CD14-positive monocyte (primary cell): ENCODE measurements at regions not wholly inside any gene's neighbourhood (a gene's known extent, or its start where the extent isn't known, plus 50 kb on each side); places are given as distances from the start of the nearest gene placed in this dataset.

Experiments
- DNase-seq, 3 donors: peaks; one replicate each; pipeline ENCODE4 v3.0.0-alpha.2; 2011 to 2022
- H2AFZ ChIP-seq: 2 replicates; pipeline ENCODE4 v1.6.0; 2012; ENCODE audit warnings: mild to moderate bottlenecking, low read depth, low read length, inconsistent platforms; ENCODE audit not compliant: insufficient read depth, poor library complexity, severe bottlenecking
- H3K27ac ChIP-seq, 2 donors: 1 replicate in 1 of 2; 2 replicates in 1 of 2; pipeline ENCODE4 v1.5.1; 2012 to 2013; ENCODE audit warnings: low read length in 2 of 2, control low read depth in 1 of 2, inconsistent platforms in 1 of 2, low read depth in 1 of 2, mild to moderate bottlenecking in 1 of 2
- H3K27me3 ChIP-seq, 2 donors: one replicate each; pipeline versions ENCODE4 v1.6.0 to v1.6.1; 2011 to 2013; ENCODE audit warnings: low read length in 2 of 2; ENCODE audit not compliant: control insufficient read depth in 2 of 2, insufficient read depth in 2 of 2
- H3K36me3 ChIP-seq, 2 donors: replicated peaks in 1 of 2; 1 replicate in 1 of 2; 2 replicates in 1 of 2; pipeline versions ENCODE4 v1.5.1 to v1.6.1; 2012 to 2013; ENCODE audit warnings: low read length in 2 of 2, control low read depth in 1 of 2, inconsistent platforms in 1 of 2, mild to moderate bottlenecking in 1 of 2; ENCODE audit not compliant: insufficient read depth in 2 of 2, control insufficient read depth in 1 of 2
- H3K4me1 ChIP-seq, 2 donors: 1 replicate in 1 of 2; 2 replicates in 1 of 2; pipeline versions ENCODE4 v1.5.1 to v1.6.1; 2012 to 2013; ENCODE audit warnings: low read length in 2 of 2, control low read depth in 1 of 2, inconsistent platforms in 1 of 2, mild to moderate bottlenecking in 1 of 2, moderate library complexity in 1 of 2; ENCODE audit not compliant: insufficient read depth in 2 of 2, control insufficient read depth in 1 of 2
- H3K4me2 ChIP-seq: replicated peaks from 2 replicates; pipeline ENCODE3; 2012; ENCODE audit warnings: low read length, moderate library complexity, mild to moderate bottlenecking; ENCODE audit not compliant: poor library complexity, severe bottlenecking; ENCODE audit errors: extremely low read depth
- H3K4me3 ChIP-seq, 3 experiments: fragments of 200-600 bp in 1 of 3; sonication (generic) in 1 of 3; replicated peaks in 1 of 3; 1 replicate in 2 of 3; 2 replicates in 1 of 3; pipeline ENCODE4 v1.5.1; 2011 to 2013; ENCODE audit warnings: low read length in 3 of 3, mild to moderate bottlenecking in 3 of 3, control low read depth in 2 of 3, low read depth in 2 of 3, inconsistent platforms in 1 of 3, moderate library complexity in 1 of 3
- H3K79me2 ChIP-seq: 2 replicates; pipeline ENCODE4 v1.6.0; 2012; ENCODE audit warnings: mild to moderate bottlenecking, control low read depth, inconsistent platforms, low read length, moderate library complexity; ENCODE audit not compliant: insufficient read depth
- H3K9ac ChIP-seq: 2 replicates; pipeline ENCODE4 v1.6.0; 2017; ENCODE audit warnings: low read length, mild to moderate bottlenecking; ENCODE audit not compliant: insufficient read depth, poor library complexity, severe bottlenecking
- H3K9me3 ChIP-seq, 2 donors: replicated peaks in 1 of 2; 1 replicate in 1 of 2; 2 replicates in 1 of 2; pipeline versions ENCODE4 v1.5.1 to v1.6.1; 2012 to 2013; ENCODE audit warnings: low read length in 2 of 2, control low read depth in 1 of 2; ENCODE audit not compliant: control insufficient read depth in 1 of 2, insufficient read depth in 1 of 2
- H4K20me1 ChIP-seq: 2 replicates; pipeline ENCODE4 v1.6.0; 2012; ENCODE audit warnings: mild to moderate bottlenecking, low read length, control low read depth, moderate library complexity; ENCODE audit not compliant: insufficient read depth
- H3K27ac Mint-ChIP-seq, 7 donors: one replicate each; pipeline ENCODE4 v1.8.0; 2020; ENCODE audit warnings: mild to moderate bottlenecking in 7 of 7, mixed read lengths in 7 of 7, moderate library complexity in 6 of 7, inconsistent platforms in 2 of 7
- H3K27me3 Mint-ChIP-seq, 3 donors: one replicate each; pipeline ENCODE4 v1.8.0; 2021 to 2022; ENCODE audit warnings: low read depth in 3 of 3, mild to moderate bottlenecking in 3 of 3, mixed read lengths in 3 of 3, moderate library complexity in 3 of 3, inconsistent platforms in 1 of 3
- H3K36me3 Mint-ChIP-seq, 2 donors: one replicate each; pipeline ENCODE4 v1.8.0; 2020; ENCODE audit warnings: mixed read lengths in 2 of 2, inconsistent platforms in 1 of 2, mild to moderate bottlenecking in 1 of 2
- H3K4me1 Mint-ChIP-seq: one replicate; pipeline ENCODE4 v1.8.0; 2020; ENCODE audit warnings: mild to moderate bottlenecking, mixed read lengths
- H3K4me3 Mint-ChIP-seq, 2 donors: one replicate each; pipeline ENCODE4 v1.8.0; 2020; ENCODE audit warnings: mild to moderate bottlenecking in 2 of 2, mixed read lengths in 2 of 2, moderate library complexity in 1 of 2
- H3K9me3 Mint-ChIP-seq, 7 donors: one replicate each; pipeline ENCODE4 v1.8.0; 2020 to 2022; ENCODE audit warnings: mixed read lengths in 7 of 7, mild to moderate bottlenecking in 6 of 7, moderate library complexity in 6 of 7, inconsistent platforms in 2 of 7
- WGBS: methylation state at CpG from one replicate; pipeline ENCODE4 v1.1.5; 2013; ENCODE audit warnings: missing lambda C conversion rate; ENCODE audit not compliant: insufficient coverage; 5-methylcytosine and 5-hydroxymethylcytosine counted together
- intact Hi-C, 2 donors: fragments of 100-400 bp; cut with micrococcal nuclease; formaldehyde crosslinking; loops; one replicate each; pipeline versions ENCODE4 v1.15.0 to v1.15.1; 2023
- TF ChIP-seq, protein P1 (sequence below): fragments of 200-600 bp; IDR thresholded peaks from one replicate; pipeline ENCODE4 v1.8.0; 2022; ENCODE audit warnings: antibody characterized with exemption, mild to moderate bottlenecking

DNA sequence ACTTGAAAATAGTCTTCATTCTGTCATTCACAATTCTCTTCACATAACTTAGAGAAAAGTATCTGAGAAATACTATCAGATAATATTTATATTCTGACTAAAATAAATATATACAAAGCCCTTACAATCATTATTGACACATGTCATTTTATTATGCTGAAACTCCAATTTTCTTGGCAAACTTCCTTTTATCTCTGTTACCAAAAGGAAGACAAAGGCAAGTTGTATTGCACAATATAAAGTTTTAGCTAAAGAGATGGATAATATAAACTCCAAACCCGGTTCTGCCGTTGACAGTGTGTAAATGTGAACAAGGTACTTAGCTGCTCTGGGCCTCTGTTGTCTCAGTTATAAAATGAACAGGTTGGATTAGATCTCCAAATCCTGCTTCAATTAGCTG, 99.0 kb upstream of the MDFIC start:
- TF ChIP-seq, protein P1, sequence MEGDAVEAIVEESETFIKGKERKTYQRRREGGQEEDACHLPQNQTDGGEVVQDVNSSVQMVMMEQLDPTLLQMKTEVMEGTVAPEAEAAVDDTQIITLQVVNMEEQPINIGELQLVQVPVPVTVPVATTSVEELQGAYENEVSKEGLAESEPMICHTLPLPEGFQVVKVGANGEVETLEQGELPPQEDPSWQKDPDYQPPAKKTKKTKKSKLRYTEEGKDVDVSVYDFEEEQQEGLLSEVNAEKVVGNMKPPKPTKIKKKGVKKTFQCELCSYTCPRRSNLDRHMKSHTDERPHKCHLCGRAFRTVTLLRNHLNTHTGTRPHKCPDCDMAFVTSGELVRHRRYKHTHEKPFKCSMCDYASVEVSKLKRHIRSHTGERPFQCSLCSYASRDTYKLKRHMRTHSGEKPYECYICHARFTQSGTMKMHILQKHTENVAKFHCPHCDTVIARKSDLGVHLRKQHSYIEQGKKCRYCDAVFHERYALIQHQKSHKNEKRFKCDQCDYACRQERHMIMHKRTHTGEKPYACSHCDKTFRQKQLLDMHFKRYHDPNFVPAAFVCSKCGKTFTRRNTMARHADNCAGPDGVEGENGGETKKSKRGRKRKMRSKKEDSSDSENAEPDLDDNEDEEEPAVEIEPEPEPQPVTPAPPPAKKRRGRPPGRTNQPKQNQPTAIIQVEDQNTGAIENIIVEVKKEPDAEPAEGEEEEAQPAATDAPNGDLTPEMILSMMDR = no peak
- Histone ChIP-seq H3K4me3 (no peak overlapping the region), H3K27me3 (no peaks in the 10 kb centered on the region), H3K9ac (no peak overlapping the region), H3K9me3 (no peaks in the 10 kb centered on the region), H3K27ac (no peak overlapping the region), H3K79me2 (no peaks in the 10 kb centered on the region), H4K20me1 (no peaks in the 10 kb centered on the region), H3K4me2 (no peak overlapping the region), H2AFZ (no peak overlapping the region), H3K36me3 (no peaks in the 10 kb centered on the region), H3K4me1 (no peaks in the 10 kb centered on the region)
- intact Hi-C loops = no loop called here
- H3K4me1 Mint-ChIP-seq = no peaks in the 10 kb centered on the region
- no peaks in the 10 kb centered on the region for H3K27me3 Mint-ChIP-seq
- H3K27ac Mint-ChIP-seq = no peak overlapping the region
- WGBS = no CpG with 5 or more reads among the region's 2 CpGs
- no peak for DNase-seq
- H3K9me3 Mint-ChIP-seq = peaks cover 0 to 15% (median 9%) of the 10 kb centered on the region in 7 donors
- no peaks in the 10 kb centered on the region for H3K36me3 Mint-ChIP-seq
- no peak overlapping the region for H3K4me3 Mint-ChIP-seq

DNA sequence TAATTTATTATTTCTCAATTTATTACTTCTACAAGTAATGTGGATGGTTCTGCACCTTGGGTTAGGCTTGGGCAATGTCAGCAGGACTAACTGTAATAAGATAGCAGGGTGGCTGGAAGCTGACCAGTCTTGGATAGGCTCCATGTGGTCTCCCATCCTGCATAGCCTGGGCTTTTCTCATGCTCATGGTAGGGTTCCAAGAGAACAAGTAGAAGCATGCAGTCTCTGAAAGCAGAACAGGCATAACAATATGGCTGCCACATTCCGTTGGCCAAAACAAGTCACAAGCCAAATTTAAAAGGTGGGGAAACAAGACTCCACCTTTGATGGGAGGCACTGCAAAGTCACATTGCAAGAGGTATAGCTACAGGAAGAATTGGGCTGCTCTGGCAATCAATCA, 98.6 kb upstream of the MDFIC start:
- intact Hi-C loops = no loop called here
- no peak overlapping the region for H3K27ac Mint-ChIP-seq
- H3K36me3 Mint-ChIP-seq = no peaks in the 10 kb centered on the region
- H3K9me3 ChIP-seq = no peaks in the 10 kb centered on the region
- no peak overlapping the region for H3K4me2 ChIP-seq
- no peaks in the 10 kb centered on the region for H3K36me3 ChIP-seq
- no CpG with 5 or more reads among the region's 1 CpG for WGBS
- H3K27me3 ChIP-seq = no peaks in the 10 kb centered on the region
- H3K9ac ChIP-seq = no peak overlapping the region
- TF ChIP-seq, protein P1 = no peak
- no peak for DNase-seq
- H3K4me1 ChIP-seq = no peaks in the 10 kb centered on the region
- H3K4me3 Mint-ChIP-seq = no peak overlapping the region
- no peak overlapping the region for H3K27ac ChIP-seq
- H3K27me3 Mint-ChIP-seq = no peaks in the 10 kb centered on the region
- H4K20me1 ChIP-seq = no peaks in the 10 kb centered on the region
- no peak overlapping the region for H3K4me3 ChIP-seq
- no peak overlapping the region for H2AFZ ChIP-seq
- no peaks in the 10 kb centered on the region for H3K4me1 Mint-ChIP-seq
- H3K79me2 ChIP-seq = no peaks in the 10 kb centered on the region
- peaks cover 0 to 15% (median 9%) of the 10 kb centered on the region in 7 donors for H3K9me3 Mint-ChIP-seq
